AG04449 (cell line): ENCODE measurements at regions not wholly inside any gene's neighbourhood (a gene's known extent, or its start where the extent isn't known, plus 50 kb on each side); places are given as distances from the start of the nearest gene placed in this dataset.

Source experiments
- CTCF ChIA-PET: fragments of 350-600 bp; formaldehyde crosslinking; extraction: SDS; loops from one replicate; lab custom pipeline; 2021; ENCODE audit warnings: antibody characterized with exemption; lab: Yijun Ruan, JAX
- POLR2A ChIA-PET: fragments of 400-600, 350-600 bp; formaldehyde crosslinking; extraction: SDS; loops from one replicate; lab custom pipeline; 2020; ENCODE audit warnings: antibody characterized with exemption, inconsistent platforms; lab: Yijun Ruan, JAX
- DNase-seq: peaks from one replicate; pipeline ENCODE4 v3.0.0-alpha.2; 2010; ENCODE audit warnings: low read depth, low spot score
- H3K4me3 ChIP-seq: 2 replicates; pipeline ENCODE4 v1.5.1; 2011; ENCODE audit warnings: low read depth, mild to moderate bottlenecking, control low read depth, low read length
- TF ChIP-seq, protein P1 (sequence below): IDR thresholded peaks from one replicate; pipeline ENCODE4 v1.5.1; 2011; ENCODE audit warnings: mild to moderate bottlenecking, moderate library complexity, low read length, control low read depth, inconsistent platforms; ENCODE audit not compliant: insufficient read depth; ENCODE audit errors: missing control alignments

DNA sequence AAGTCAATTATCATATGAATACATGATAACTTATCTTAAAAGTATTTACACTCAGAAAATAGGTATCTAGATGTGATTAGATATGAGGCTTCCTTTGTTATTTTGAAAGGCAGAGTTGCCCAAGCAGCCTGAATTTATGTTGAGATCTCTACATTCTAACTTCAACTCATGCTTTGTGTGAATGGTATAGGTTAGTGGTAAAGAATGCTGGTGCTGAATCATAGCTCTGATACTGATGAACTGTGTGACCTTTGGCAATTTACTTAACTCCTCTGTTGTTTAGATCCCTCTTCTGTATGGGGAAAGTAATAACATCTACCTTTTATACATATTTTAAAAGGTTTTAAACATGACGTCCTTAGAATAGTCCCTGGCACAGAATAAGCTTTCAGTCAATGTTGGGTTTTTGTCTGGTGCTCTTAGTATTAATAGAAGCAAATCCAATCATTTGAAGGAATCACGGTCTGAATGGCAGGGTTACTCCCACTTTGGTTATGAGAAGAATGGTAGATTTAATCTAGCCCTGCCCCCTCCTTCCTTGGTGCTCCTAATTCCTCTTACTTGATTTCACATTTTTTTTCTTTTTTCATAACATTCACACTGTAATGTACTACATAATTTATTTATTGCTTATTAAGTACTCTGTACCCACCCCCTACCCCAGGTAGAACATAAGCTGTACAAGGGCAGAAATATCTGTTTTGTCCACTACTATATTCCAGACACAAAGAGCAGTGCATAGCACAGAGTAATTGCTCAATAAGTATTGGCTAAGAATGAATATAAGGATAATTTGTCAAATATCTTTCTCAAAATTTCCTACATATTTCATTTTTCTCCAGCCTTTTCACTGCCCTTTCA, 203.3 kb upstream of the KRR1 start:
- no peak for DNase-seq
- TF ChIP-seq, protein P1, sequence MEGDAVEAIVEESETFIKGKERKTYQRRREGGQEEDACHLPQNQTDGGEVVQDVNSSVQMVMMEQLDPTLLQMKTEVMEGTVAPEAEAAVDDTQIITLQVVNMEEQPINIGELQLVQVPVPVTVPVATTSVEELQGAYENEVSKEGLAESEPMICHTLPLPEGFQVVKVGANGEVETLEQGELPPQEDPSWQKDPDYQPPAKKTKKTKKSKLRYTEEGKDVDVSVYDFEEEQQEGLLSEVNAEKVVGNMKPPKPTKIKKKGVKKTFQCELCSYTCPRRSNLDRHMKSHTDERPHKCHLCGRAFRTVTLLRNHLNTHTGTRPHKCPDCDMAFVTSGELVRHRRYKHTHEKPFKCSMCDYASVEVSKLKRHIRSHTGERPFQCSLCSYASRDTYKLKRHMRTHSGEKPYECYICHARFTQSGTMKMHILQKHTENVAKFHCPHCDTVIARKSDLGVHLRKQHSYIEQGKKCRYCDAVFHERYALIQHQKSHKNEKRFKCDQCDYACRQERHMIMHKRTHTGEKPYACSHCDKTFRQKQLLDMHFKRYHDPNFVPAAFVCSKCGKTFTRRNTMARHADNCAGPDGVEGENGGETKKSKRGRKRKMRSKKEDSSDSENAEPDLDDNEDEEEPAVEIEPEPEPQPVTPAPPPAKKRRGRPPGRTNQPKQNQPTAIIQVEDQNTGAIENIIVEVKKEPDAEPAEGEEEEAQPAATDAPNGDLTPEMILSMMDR, result no peak

DNA sequence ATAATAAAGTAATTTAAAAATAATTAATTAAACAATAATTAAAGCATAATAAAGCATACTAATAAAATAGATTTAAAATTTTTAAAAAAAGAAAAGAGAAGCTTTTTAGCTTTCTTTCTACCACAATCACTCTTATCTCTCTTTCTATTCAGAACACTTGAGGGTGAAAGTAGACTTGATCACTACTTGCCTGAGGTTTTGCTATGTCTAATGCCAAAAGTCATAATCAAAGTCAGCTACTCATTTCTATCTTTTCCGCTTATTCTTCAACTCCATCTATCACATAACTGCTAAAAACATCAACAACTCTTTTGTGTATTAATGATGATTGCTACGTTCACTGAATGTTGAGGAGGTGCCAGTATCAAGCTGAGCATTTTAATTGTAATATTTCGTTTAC, 202.0 kb upstream of the KRR1 start:
- ChIA-PET POLR2A (no interaction called here), CTCF (interaction anchor here (0.9 to 1.0 kb wide), 2 partner anchors 11 to 153 kb away, joined by 3 read pairs; no protein-coding TSS in a partner anchor)
- no peak for DNase-seq
- TF ChIP-seq, protein P1, result no peak
- no peak overlapping the region for H3K4me3 ChIP-seq

More for the DNA sequence above, 203.3 kb upstream of the KRR1 start:
- POLR2A ChIA-PET, result no interaction called here
- CTCF ChIA-PET, result interaction anchor here (0.9 to 1.9 kb wide), 2 partner anchors 10 to 317 kb away, joined by 3 to 8 read pairs; partner anchors contain the start of gene PHLDA1
- H3K4me3 ChIP-seq, result no peak overlapping the region

DNA sequence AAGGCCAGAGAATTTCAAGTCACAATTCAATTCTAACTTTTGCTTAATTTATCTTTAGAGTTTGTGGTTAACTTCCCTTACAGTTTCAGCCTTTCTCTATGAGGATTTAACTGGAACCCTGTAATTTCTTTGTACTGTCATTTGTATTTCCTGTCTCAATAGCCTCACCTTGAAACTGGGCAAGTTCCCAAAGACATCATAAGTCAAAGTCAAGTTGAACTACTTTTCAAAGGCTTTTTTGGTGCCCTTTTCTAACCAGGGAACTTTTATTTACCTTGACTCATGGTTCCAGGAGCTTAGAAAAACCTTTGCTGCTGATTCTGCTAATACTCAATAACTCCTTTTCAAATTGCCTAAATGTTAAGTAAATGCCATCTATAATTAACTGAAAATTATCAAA, 200.8 kb upstream of the KRR1 start:
- POLR2A ChIA-PET, result no interaction called here
- CTCF ChIA-PET, result no interaction called here

DNA sequence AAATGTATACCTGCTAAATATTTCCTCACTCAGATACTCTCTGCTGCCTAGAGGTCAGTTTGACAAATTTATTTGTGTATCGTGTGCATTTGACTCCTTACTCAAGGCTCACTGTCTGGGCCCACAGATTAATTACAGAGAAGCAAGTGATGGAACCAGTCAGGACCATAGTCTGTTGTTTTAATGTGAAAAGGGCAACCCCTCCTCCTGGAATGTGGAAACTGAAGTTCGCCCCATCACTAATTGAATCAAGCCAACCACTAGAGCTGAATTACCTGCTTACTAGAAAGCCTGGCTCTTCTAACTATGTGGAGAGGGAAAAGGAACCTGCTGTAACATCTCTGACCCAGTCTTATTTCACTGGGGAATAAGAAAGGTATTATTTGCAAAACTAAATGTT, 199.9 kb upstream of the KRR1 start:
- ChIA-PET POLR2A (interaction anchor here (1.3 kb wide), 1 partner anchor 320 kb away, joined by 3 read pairs; the partner anchor contains the start of gene PHLDA1), CTCF (interaction anchor here (1.5 kb wide), 1 partner anchor 8 kb away, joined by 5 read pairs; no protein-coding TSS in a partner anchor)
- no peak for DNase-seq
- no peak overlapping the region for H3K4me3 ChIP-seq
- TF ChIP-seq, protein P1, result no peak

More for the DNA sequence above, 200.8 kb upstream of the KRR1 start:
- no peak overlapping the region for H3K4me3 ChIP-seq
- no peak for DNase-seq
- TF ChIP-seq, protein P1, result no peak

DNA sequence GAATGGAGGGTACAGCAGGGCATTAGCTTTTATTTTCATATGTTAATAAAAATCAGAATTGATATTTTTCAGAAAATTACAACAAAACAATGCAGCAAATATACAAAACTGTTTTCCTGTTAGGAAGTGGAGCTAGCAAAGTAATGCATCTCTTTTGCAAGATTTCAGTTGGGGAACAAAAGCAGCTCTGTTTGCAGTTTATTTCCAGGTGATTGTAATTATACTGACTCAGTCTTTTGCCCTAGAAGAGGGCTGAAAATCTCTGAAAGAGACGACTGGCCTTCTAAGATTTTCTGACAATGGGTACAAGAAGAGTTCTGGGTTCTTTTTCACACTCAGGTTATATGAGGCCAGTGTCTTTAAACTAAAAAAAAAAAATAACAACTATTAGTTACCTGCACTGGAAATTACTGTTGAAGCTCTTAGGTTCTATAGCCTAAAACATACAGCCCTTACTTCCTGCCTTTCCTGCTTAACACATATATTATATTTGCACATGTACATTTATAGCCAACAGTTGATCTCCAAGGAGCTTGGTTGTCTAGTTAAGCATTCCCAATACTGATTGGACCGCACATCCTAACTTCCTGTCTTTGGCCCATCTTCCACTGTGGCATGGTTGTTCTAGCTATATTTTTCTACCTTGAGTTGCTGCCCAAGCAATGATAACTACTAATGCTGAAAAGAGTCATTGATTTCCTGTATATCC, 199.1 kb upstream of the KRR1 start:
- TF ChIP-seq, protein P1, result no peak
- CTCF ChIA-PET, result interaction anchor here (1.5 kb wide), 1 partner anchor 9 kb away, joined by 5 read pairs; no protein-coding TSS in a partner anchor
- POLR2A ChIA-PET, result interaction anchor here (1.3 kb wide), 1 partner anchor 321 kb away, joined by 3 read pairs; the partner anchor contains the start of gene PHLDA1
- no peak for DNase-seq
- H3K4me3 ChIP-seq, result no peak overlapping the region

DNA sequence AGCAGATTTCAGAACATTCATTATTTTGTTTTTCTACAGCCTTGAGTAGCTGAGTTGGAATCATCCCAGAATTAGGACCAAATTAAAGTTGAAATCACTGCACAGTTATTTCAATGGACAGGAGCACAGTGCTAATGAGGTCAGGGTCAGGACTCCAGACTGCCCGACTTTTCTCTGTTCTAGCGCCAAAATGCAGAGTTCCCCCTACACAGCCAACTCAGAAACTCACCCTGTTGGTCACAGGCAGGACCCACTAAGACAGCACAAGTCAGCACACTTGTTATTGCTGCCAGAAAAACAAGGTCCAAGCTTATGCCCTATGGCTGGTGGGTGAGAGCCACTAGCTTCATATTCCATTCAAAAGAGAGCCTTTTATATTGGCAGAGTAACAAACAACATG, 198.1 kb upstream of the KRR1 start:
- POLR2A ChIA-PET, result no interaction called here
- TF ChIP-seq, protein P1, result no peak
- no peak for DNase-seq
- H3K4me3 ChIP-seq, result no peak overlapping the region
- CTCF ChIA-PET, result interaction anchor here (1.0 kb wide), 1 partner anchor 34 kb away, joined by 4 read pairs; no protein-coding TSS in a partner anchor
